Esophagus squamous epithelium (tissue), 4 donors: ENCODE measurements at regions not wholly inside any gene's neighbourhood (a gene's known extent, or its start where the extent isn't known, plus 50 kb on each side); places are given as distances from the start of the nearest gene placed in this dataset.

Experiments
- CTCF ChIP-seq, 6 experiments: fragments of 450-650 bp in 4 of 6; fragments of 200-600 bp in 2 of 6; sonication (generic) in 2 of 6; IDR thresholded peaks; one replicate each; pipeline ENCODE4 v1.5.1; 2016 to 2019; ENCODE audit warnings: antibody characterized with exemption in 6 of 6, mild to moderate bottlenecking in 4 of 6, moderate library complexity in 4 of 6
- POLR2A ChIP-seq, 4 donors: fragments of 450-650 bp; IDR thresholded peaks; one replicate each; pipeline ENCODE4 v1.6.1; 2017; ENCODE audit warnings: antibody characterized with exemption in 4 of 4, mild to moderate bottlenecking in 4 of 4, moderate library complexity in 3 of 4

GRCh38 chr13:77988355-77988754, 69.7 kb upstream of the EDNRB start:
- TF ChIP-seq CTCF (IDR thresholded peaks at IDR 0.05) = no peak
- TF ChIP-seq POLR2A (IDR thresholded peaks at IDR 0.05) = no peak
